WTC11 (cell line): ENCODE measurements at regions not wholly inside any gene's neighbourhood (a gene's known extent, or its start where the extent isn't known, plus 50 kb on each side); places are given as distances from the start of the nearest gene placed in this dataset.

ENCODE experiments used
- ATAC-seq: fragments of 200-7000 bp; cut with Tn5 transposase; 2 replicates; pipeline ENCODE4 v1.10.0; 2021; ENCODE audit warnings: mild to moderate bottlenecking, moderate library complexity
- CTCF ChIA-PET: fragments of 300-600 bp; sonication (Branson Sonifier 250); formaldehyde crosslinking; loops from one replicate; lab custom pipeline; 2021; ENCODE audit warnings: antibody characterized with exemption; lab: Charles Lee
- POLR2A ChIA-PET: fragments of 350-600 bp; sonication (Branson Sonifier 250); formaldehyde crosslinking; loops from one replicate; lab custom pipeline; 2021; ENCODE audit warnings: antibody characterized with exemption; lab: Charles Lee
- DNase-seq: peaks from one replicate; pipeline ENCODE4 v3.0.0; 2021; ENCODE audit warnings: low spot score
- H3K27ac Mint-ChIP-seq: 2 replicates; pipeline ENCODE4 v1.8.0; 2021; ENCODE audit warnings: mixed read lengths
- H3K27me3 Mint-ChIP-seq: 2 replicates; pipeline ENCODE4 v1.8.0; 2021; ENCODE audit warnings: low read depth, mild to moderate bottlenecking, moderate library complexity, mixed read lengths
- H3K36me3 Mint-ChIP-seq: 2 replicates; pipeline ENCODE4 v1.8.0; 2021; ENCODE audit warnings: mixed read lengths
- H3K4me1 Mint-ChIP-seq: 2 replicates; pipeline ENCODE4 v1.8.0; 2022; ENCODE audit warnings: mixed read lengths
- H3K4me3 Mint-ChIP-seq: 2 replicates; pipeline ENCODE4 v1.8.0; 2021; ENCODE audit warnings: mild to moderate bottlenecking, moderate library complexity, mixed read lengths
- H3K9me3 Mint-ChIP-seq: 2 replicates; pipeline ENCODE4 v1.8.0; 2021; ENCODE audit warnings: mixed read lengths
- ATF2 ChIP-seq: sonication (generic); formaldehyde crosslinking; IDR thresholded peaks from 2 replicates; pipeline ENCODE4 v1.8.1; 2022; ENCODE audit warnings: low read depth, missing genetic modification reagents, borderline replicate concordance
- FOXP4 ChIP-seq: sonication (generic); formaldehyde crosslinking; IDR thresholded peaks from 2 replicates; pipeline ENCODE4 v1.8.0; 2022; ENCODE audit warnings: mild to moderate bottlenecking, missing genetic modification reagents
- HMGA2 ChIP-seq: fragments of 250-450 bp; sonication (Bioruptor Pico); IDR thresholded peaks from 2 replicates; pipeline ENCODE4 v1.4.0; 2021; ENCODE audit warnings: mild to moderate bottlenecking, moderate library complexity
- MAX ChIP-seq: sonication (generic); formaldehyde crosslinking; IDR thresholded peaks from 2 replicates; pipeline ENCODE4 v1.8.0; 2022; ENCODE audit warnings: mild to moderate bottlenecking, missing genetic modification reagents
- MLX ChIP-seq: sonication (generic); formaldehyde crosslinking; IDR thresholded peaks from 2 replicates; pipeline ENCODE4 v1.8.1; 2023; ENCODE audit warnings: mild to moderate bottlenecking, missing genetic modification reagents, moderate library complexity
- MYBL2 ChIP-seq: sonication (generic); formaldehyde crosslinking; IDR thresholded peaks from 2 replicates; pipeline ENCODE4 v1.8.1; 2023; ENCODE audit warnings: mild to moderate bottlenecking, moderate library complexity, missing genetic modification reagents
- NR1H2 ChIP-seq: sonication (generic); formaldehyde crosslinking; IDR thresholded peaks from 2 replicates; pipeline ENCODE4 v1.9.0; 2021; ENCODE audit warnings: mild to moderate bottlenecking, moderate library complexity, missing genetic modification reagents
- NR3C1 ChIP-seq: sonication (generic); formaldehyde crosslinking; conservative IDR thresholded peaks from 2 replicates; pipeline ENCODE4 v1.8.1; 2023; ENCODE audit warnings: low read depth, mild to moderate bottlenecking, missing genetic modification reagents
- PRRX2 ChIP-seq: fragments of 250-450 bp; sonication (Bioruptor Pico); IDR thresholded peaks from 2 replicates; pipeline ENCODE4 v1.8.0; 2021; ENCODE audit warnings: mild to moderate bottlenecking
- RELA ChIP-seq: sonication (generic); formaldehyde crosslinking; IDR thresholded peaks from 2 replicates; pipeline ENCODE4 v1.8.1; 2022; ENCODE audit warnings: missing genetic modification reagents, mild to moderate bottlenecking, borderline replicate concordance
- ZNF512 ChIP-seq: sonication (generic); formaldehyde crosslinking; IDR thresholded peaks from 2 replicates; pipeline ENCODE4 v1.8.1; 2022; ENCODE audit warnings: missing genetic modification reagents, borderline replicate concordance
- TF ChIP-seq, protein P1 (sequence below): fragments of 250-450 bp; sonication (Bioruptor Pico); IDR thresholded peaks from 2 replicates; pipeline ENCODE4 v1.9.0; 2021; ENCODE audit warnings: mild to moderate bottlenecking
- TF ChIP-seq, protein P2 (sequence below): sonication (generic); formaldehyde crosslinking; conservative IDR thresholded peaks from 2 replicates; pipeline ENCODE4 v1.8.1; 2023; ENCODE audit warnings: mild to moderate bottlenecking, low read depth, missing genetic modification reagents, moderate library complexity
- TF ChIP-seq, protein P3 (sequence below): sonication (generic); formaldehyde crosslinking; IDR thresholded peaks from 2 replicates; pipeline ENCODE4 v1.8.1; 2022; ENCODE audit warnings: low read depth, mild to moderate bottlenecking, moderate library complexity, missing genetic modification reagents, borderline replicate concordance
- TF ChIP-seq, protein P4 (sequence below): sonication (generic); formaldehyde crosslinking; IDR thresholded peaks from 2 replicates; pipeline ENCODE4 v1.8.0; 2023; ENCODE audit warnings: mild to moderate bottlenecking, missing genetic modification reagents

- POLR2A ChIA-PET = no interaction called here
- ATAC-seq = peak; percentile 93
- H3K36me3 Mint-ChIP-seq = peaks cover 4% of the 10 kb centered on the region; the same call in 1 of the 2 replicates
- no peaks in the 10 kb centered on the region for H3K27me3 Mint-ChIP-seq
- no peak overlapping the region for H3K4me3 Mint-ChIP-seq
- H3K9me3 Mint-ChIP-seq = peaks cover 1% of the 10 kb centered on the region
- peak overlapping the region; percentile 86 for H3K27ac Mint-ChIP-seq
- no peak for TF ChIP-seq NR3C1 (CRISPR knock-in tag)
- TF ChIP-seq, protein P1, sequence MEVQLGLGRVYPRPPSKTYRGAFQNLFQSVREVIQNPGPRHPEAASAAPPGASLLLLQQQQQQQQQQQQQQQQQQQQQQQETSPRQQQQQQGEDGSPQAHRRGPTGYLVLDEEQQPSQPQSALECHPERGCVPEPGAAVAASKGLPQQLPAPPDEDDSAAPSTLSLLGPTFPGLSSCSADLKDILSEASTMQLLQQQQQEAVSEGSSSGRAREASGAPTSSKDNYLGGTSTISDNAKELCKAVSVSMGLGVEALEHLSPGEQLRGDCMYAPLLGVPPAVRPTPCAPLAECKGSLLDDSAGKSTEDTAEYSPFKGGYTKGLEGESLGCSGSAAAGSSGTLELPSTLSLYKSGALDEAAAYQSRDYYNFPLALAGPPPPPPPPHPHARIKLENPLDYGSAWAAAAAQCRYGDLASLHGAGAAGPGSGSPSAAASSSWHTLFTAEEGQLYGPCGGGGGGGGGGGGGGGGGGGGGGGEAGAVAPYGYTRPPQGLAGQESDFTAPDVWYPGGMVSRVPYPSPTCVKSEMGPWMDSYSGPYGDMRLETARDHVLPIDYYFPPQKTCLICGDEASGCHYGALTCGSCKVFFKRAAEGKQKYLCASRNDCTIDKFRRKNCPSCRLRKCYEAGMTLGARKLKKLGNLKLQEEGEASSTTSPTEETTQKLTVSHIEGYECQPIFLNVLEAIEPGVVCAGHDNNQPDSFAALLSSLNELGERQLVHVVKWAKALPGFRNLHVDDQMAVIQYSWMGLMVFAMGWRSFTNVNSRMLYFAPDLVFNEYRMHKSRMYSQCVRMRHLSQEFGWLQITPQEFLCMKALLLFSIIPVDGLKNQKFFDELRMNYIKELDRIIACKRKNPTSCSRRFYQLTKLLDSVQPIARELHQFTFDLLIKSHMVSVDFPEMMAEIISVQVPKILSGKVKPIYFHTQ (CRISPR knock-in tag) = no peak
- TF ChIP-seq ZNF512 (CRISPR knock-in tag) = no peak
- TF ChIP-seq PRRX2 = no peak
- TF ChIP-seq, protein P2, sequence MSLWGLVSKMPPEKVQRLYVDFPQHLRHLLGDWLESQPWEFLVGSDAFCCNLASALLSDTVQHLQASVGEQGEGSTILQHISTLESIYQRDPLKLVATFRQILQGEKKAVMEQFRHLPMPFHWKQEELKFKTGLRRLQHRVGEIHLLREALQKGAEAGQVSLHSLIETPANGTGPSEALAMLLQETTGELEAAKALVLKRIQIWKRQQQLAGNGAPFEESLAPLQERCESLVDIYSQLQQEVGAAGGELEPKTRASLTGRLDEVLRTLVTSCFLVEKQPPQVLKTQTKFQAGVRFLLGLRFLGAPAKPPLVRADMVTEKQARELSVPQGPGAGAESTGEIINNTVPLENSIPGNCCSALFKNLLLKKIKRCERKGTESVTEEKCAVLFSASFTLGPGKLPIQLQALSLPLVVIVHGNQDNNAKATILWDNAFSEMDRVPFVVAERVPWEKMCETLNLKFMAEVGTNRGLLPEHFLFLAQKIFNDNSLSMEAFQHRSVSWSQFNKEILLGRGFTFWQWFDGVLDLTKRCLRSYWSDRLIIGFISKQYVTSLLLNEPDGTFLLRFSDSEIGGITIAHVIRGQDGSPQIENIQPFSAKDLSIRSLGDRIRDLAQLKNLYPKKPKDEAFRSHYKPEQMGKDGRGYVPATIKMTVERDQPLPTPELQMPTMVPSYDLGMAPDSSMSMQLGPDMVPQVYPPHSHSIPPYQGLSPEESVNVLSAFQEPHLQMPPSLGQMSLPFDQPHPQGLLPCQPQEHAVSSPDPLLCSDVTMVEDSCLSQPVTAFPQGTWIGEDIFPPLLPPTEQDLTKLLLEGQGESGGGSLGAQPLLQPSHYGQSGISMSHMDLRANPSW = no peak
- CTCF ChIA-PET = no interaction called here
- peaks cover 15% of the 10 kb centered on the region for H3K4me1 Mint-ChIP-seq
- DNase-seq = no peak
These were observed 108.9 kb downstream of the IZUMO3 start for GRCh38 chr9:24436761-24437160.

- ATAC-seq (no peak), DNase-seq (no peak)
- ChIA-PET POLR2A (no interaction called here), CTCF (no interaction called here)
- H3K27me3 Mint-ChIP-seq = no peaks in the 10 kb centered on the region
- H3K4me1 Mint-ChIP-seq = peaks cover 12% of the 10 kb centered on the region
- TF ChIP-seq ATF2 (CRISPR knock-in tag) (no peak), MAX (CRISPR knock-in tag) (no peak), FOXP4 (no peak), RELA (CRISPR knock-in tag) (no peak), MLX (CRISPR knock-in tag) (no peak), HMGA2 (no peak), NR1H2 (no peak), MYBL2 (CRISPR knock-in tag) (no peak)
- TF ChIP-seq, protein P3, sequence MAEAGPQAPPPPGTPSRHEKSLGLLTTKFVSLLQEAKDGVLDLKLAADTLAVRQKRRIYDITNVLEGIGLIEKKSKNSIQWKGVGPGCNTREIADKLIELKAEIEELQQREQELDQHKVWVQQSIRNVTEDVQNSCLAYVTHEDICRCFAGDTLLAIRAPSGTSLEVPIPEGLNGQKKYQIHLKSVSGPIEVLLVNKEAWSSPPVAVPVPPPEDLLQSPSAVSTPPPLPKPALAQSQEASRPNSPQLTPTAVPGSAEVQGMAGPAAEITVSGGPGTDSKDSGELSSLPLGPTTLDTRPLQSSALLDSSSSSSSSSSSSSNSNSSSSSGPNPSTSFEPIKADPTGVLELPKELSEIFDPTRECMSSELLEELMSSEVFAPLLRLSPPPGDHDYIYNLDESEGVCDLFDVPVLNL (CRISPR knock-in tag) = no peak
- TF ChIP-seq, protein P4, sequence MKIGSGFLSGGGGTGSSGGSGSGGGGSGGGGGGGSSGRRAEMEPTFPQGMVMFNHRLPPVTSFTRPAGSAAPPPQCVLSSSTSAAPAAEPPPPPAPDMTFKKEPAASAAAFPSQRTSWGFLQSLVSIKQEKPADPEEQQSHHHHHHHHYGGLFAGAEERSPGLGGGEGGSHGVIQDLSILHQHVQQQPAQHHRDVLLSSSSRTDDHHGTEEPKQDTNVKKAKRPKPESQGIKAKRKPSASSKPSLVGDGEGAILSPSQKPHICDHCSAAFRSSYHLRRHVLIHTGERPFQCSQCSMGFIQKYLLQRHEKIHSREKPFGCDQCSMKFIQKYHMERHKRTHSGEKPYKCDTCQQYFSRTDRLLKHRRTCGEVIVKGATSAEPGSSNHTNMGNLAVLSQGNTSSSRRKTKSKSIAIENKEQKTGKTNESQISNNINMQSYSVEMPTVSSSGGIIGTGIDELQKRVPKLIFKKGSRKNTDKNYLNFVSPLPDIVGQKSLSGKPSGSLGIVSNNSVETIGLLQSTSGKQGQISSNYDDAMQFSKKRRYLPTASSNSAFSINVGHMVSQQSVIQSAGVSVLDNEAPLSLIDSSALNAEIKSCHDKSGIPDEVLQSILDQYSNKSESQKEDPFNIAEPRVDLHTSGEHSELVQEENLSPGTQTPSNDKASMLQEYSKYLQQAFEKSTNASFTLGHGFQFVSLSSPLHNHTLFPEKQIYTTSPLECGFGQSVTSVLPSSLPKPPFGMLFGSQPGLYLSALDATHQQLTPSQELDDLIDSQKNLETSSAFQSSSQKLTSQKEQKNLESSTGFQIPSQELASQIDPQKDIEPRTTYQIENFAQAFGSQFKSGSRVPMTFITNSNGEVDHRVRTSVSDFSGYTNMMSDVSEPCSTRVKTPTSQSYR (CRISPR knock-in tag) = no peak
- no peak overlapping the region for H3K4me3 Mint-ChIP-seq
- no peaks in the 10 kb centered on the region for H3K9me3 Mint-ChIP-seq
- H3K27ac Mint-ChIP-seq = no peak overlapping the region; the same call in 1 of the 2 replicates
- peaks cover 4% of the 10 kb centered on the region; the same call in 1 of the 2 replicates for H3K36me3 Mint-ChIP-seq
These were observed 111.5 kb downstream of the IZUMO3 start for GRCh38 chr9:24434183-24434582.
